ENCODE measurements at regions not wholly inside any gene's neighbourhood (a gene's known extent, or its start where the extent isn't known, plus 50 kb on each side); places are given as distances from the start of the nearest gene placed in this dataset.

DNA sequence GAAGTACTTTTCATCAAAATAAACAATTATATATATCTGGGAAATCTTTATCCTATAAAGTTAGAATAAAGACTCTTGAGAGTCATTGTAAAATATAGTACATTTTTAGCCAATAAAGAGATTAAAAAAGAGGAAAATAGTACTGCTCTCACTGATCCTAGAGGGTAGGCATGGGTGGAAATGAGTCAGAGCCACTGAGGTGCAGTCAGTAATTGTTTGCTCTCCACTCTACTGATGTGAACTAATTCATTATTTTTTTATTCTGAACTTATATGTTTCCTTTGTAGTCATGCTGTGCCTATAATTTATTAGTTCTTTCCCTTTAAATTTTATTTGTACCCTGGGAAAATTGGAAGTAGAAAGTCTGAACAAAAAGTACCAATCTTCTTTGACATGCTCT, 1359.4 kb upstream of the GJE1 start:
- TF ChIP-seq CTCF (IDR thresholded peaks at IDR 0.05; ENCODE audit: insufficient read depth, low read depth, low read length) (no peak), EZH2 (IDR thresholded peaks at IDR 0.05; ENCODE audit: insufficient read depth, low read length) (no peak)
- no peaks in the 10 kb centered on the region for H3K79me2 ChIP-seq (ENCODE audit: insufficient read depth, low read length)

DNA sequence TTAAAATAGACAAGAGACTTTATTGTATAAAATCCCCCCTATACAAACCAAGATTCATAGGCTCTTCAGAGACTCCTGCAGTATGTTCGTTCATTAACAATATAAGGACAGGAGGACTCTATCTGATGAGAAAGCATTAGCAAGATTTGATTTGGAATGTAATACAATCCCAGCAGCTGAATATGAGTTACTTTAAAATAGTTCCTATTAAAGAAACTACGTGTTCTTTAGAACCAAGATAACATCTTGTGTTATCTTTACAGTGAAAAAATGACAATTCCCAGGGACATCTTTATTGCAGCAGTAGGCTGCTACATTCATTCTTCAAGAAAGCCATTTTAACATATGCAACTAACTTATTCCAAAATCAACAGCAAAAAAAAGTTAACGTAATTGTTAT, 1360.1 kb upstream of the GJE1 start:
- FAIRE-seq (no peak), DNase-seq (ENCODE audit: low read depth) (no peak)
- no peaks in the 10 kb centered on the region for H3K36me3 ChIP-seq (ENCODE audit: insufficient read depth, low read length)
- peaks cover 13% of the 10 kb centered on the region for H3K4me1 ChIP-seq (ENCODE audit: insufficient read depth, low read length)
- no peak overlapping the region for H3K9ac ChIP-seq (ENCODE audit: low read length)
- no peaks in the 10 kb centered on the region for H4K20me1 ChIP-seq (ENCODE audit: insufficient read depth, low read length)
- H3K9me3 Mint-ChIP-seq (ENCODE audit: unreplicated experiment) = peaks cover 4% of the 10 kb centered on the region
- H3K27me3 Mint-ChIP-seq (ENCODE audit: low read depth, unreplicated experiment) = no peaks in the 10 kb centered on the region
- H3K4me3 Mint-ChIP-seq (ENCODE audit: unreplicated experiment) = no peak overlapping the region
- peaks cover 17% of the 10 kb centered on the region for H3K4me1 Mint-ChIP-seq (ENCODE audit: low read depth, unreplicated experiment)
- no peak overlapping the region for H3K4me2 ChIP-seq (ENCODE audit: low read length)
- H3K4me3 ChIP-seq (ENCODE audit: insufficient read depth, low read depth, low read length) = no peak overlapping the region
- no peaks in the 10 kb centered on the region for H3K27me3 ChIP-seq (ENCODE audit: insufficient read depth, low read length)
- TF ChIP-seq CTCF (IDR thresholded peaks at IDR 0.05; ENCODE audit: insufficient read depth, low read depth, low read length) = no peak
- no peak for TF ChIP-seq EZH2 (IDR thresholded peaks at IDR 0.05; ENCODE audit: insufficient read depth, low read length)
- H2AFZ ChIP-seq (ENCODE audit: low read depth, low read length) = no peak overlapping the region
- H3K79me2 ChIP-seq (ENCODE audit: insufficient read depth, low read length) = no peaks in the 10 kb centered on the region
- peaks cover 4% of the 10 kb centered on the region for H3K9me3 ChIP-seq (ENCODE audit: insufficient read depth, low read depth, low read length)
- no peak overlapping the region for H3K27ac ChIP-seq (ENCODE audit: low read depth, low read length)
- H3K27ac Mint-ChIP-seq (ENCODE audit: unreplicated experiment) = no peak overlapping the region
- H3K36me3 Mint-ChIP-seq (ENCODE audit: low read depth, unreplicated experiment) = no peaks in the 10 kb centered on the region

More for the DNA sequence above, 1359.4 kb upstream of the GJE1 start:
- H3K27ac ChIP-seq (ENCODE audit: low read depth, low read length) = no peak overlapping the region
- H3K4me2 ChIP-seq (ENCODE audit: low read length) = no peak overlapping the region
- no peak overlapping the region for H3K27ac Mint-ChIP-seq (ENCODE audit: unreplicated experiment)
- no peak for FAIRE-seq
- H3K27me3 Mint-ChIP-seq (ENCODE audit: low read depth, unreplicated experiment) = no peaks in the 10 kb centered on the region
- no peak overlapping the region for H3K4me3 ChIP-seq (ENCODE audit: insufficient read depth, low read depth, low read length)
- H3K9ac ChIP-seq (ENCODE audit: low read length) = no peak overlapping the region
- no peaks in the 10 kb centered on the region for H3K36me3 ChIP-seq (ENCODE audit: insufficient read depth, low read length)
- peaks cover 13% of the 10 kb centered on the region for H3K4me1 ChIP-seq (ENCODE audit: insufficient read depth, low read length)
- no peak overlapping the region for H3K4me3 Mint-ChIP-seq (ENCODE audit: unreplicated experiment)
- peaks cover 1% of the 10 kb centered on the region for H3K9me3 ChIP-seq (ENCODE audit: insufficient read depth, low read depth, low read length)
- peak; percentile 10 for DNase-seq (ENCODE audit: low read depth)
- no peaks in the 10 kb centered on the region for H3K27me3 ChIP-seq (ENCODE audit: insufficient read depth, low read length)
- no peaks in the 10 kb centered on the region for H4K20me1 ChIP-seq (ENCODE audit: insufficient read depth, low read length)
- H3K9me3 Mint-ChIP-seq (ENCODE audit: unreplicated experiment) = peaks cover under 1% of the 10 kb centered on the region
- peaks cover 17% of the 10 kb centered on the region for H3K4me1 Mint-ChIP-seq (ENCODE audit: low read depth, unreplicated experiment)
- no peak overlapping the region for H2AFZ ChIP-seq (ENCODE audit: low read depth, low read length)
- H3K36me3 Mint-ChIP-seq (ENCODE audit: low read depth, unreplicated experiment) = no peaks in the 10 kb centered on the region

- no peak overlapping the region for H3K27ac ChIP-seq (ENCODE audit: low read depth, low read length)
- no peaks in the 10 kb centered on the region for H3K79me2 ChIP-seq (ENCODE audit: insufficient read depth, low read length)
- Mint-ChIP-seq H3K9me3 (ENCODE audit: unreplicated experiment) (peaks cover 7% of the 10 kb centered on the region), H3K4me1 (ENCODE audit: low read depth, unreplicated experiment) (peaks cover 1% of the 10 kb centered on the region), H3K4me3 (ENCODE audit: unreplicated experiment) (no peak overlapping the region), H3K27me3 (ENCODE audit: low read depth, unreplicated experiment) (no peaks in the 10 kb centered on the region), H3K36me3 (ENCODE audit: low read depth, unreplicated experiment) (no peaks in the 10 kb centered on the region), H3K27ac (ENCODE audit: unreplicated experiment) (no peak overlapping the region)
- no peaks in the 10 kb centered on the region for H3K4me1 ChIP-seq (ENCODE audit: insufficient read depth, low read length)
- no peaks in the 10 kb centered on the region for H3K36me3 ChIP-seq (ENCODE audit: insufficient read depth, low read length)
- H3K4me2 ChIP-seq (ENCODE audit: low read length) = no peak overlapping the region
- no peaks in the 10 kb centered on the region for H3K27me3 ChIP-seq (ENCODE audit: insufficient read depth, low read length)
- no peak for DNase-seq (ENCODE audit: low read depth)
- no peak overlapping the region for H2AFZ ChIP-seq (ENCODE audit: low read depth, low read length)
- no peak for FAIRE-seq
- TF ChIP-seq EZH2 (IDR thresholded peaks at IDR 0.05; ENCODE audit: insufficient read depth, low read length) (no peak), CTCF (IDR thresholded peaks at IDR 0.05; ENCODE audit: insufficient read depth, low read depth, low read length) (no peak)
- H3K9ac ChIP-seq (ENCODE audit: low read length) = no peak overlapping the region
- H4K20me1 ChIP-seq (ENCODE audit: insufficient read depth, low read length) = no peaks in the 10 kb centered on the region
- peaks cover 4% of the 10 kb centered on the region for H3K9me3 ChIP-seq (ENCODE audit: insufficient read depth, low read depth, low read length)
- no peak overlapping the region for H3K4me3 ChIP-seq (ENCODE audit: insufficient read depth, low read depth, low read length)
Measured at GRCh38 chr6:140768133-140768532, 1364.6 kb upstream of the GJE1 start.
